ENCODE measurements at regions not wholly inside any gene's neighbourhood (a gene's known extent, or its start where the extent isn't known, plus 50 kb on each side); places are given as distances from the start of the nearest gene placed in this dataset.

DNA sequence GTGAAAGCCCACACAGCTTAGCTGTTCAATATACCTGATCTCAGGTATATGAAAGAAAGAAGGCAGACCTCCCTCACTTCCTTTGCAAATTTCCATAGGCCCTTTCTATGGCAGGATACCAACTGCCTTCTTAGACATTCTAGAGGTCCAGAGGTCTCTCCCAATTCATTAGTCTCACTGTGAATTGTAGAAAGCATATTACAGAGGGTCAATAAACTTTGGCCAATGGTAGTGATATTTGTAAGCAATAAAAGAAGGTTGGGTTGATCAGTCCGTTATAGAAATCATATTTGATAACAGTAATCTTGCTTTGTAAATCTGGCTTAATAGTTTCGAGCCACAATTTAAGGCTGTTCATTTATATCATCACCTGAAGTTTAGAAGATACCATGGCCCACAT lies 50.7 kb upstream of the ATP8B1 start:
- TF ChIP-seq, protein P1, sequence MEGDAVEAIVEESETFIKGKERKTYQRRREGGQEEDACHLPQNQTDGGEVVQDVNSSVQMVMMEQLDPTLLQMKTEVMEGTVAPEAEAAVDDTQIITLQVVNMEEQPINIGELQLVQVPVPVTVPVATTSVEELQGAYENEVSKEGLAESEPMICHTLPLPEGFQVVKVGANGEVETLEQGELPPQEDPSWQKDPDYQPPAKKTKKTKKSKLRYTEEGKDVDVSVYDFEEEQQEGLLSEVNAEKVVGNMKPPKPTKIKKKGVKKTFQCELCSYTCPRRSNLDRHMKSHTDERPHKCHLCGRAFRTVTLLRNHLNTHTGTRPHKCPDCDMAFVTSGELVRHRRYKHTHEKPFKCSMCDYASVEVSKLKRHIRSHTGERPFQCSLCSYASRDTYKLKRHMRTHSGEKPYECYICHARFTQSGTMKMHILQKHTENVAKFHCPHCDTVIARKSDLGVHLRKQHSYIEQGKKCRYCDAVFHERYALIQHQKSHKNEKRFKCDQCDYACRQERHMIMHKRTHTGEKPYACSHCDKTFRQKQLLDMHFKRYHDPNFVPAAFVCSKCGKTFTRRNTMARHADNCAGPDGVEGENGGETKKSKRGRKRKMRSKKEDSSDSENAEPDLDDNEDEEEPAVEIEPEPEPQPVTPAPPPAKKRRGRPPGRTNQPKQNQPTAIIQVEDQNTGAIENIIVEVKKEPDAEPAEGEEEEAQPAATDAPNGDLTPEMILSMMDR (IDR thresholded peaks at IDR 0.05; ENCODE audit: low read depth, low read length): no peak
- no peak for TF ChIP-seq EZH2phosphoT487 (IDR thresholded peaks at IDR 0.05; ENCODE audit: low read depth)
